B cell (primary cell): ENCODE measurements at regions not wholly inside any gene's neighbourhood (a gene's known extent, or its start where the extent isn't known, plus 50 kb on each side); places are given as distances from the start of the nearest gene placed in this dataset.

ENCODE experiments used
- ATAC-seq: fragments of 200-7000 bp; cut with Tn5 transposase; one replicate; pipeline ENCODE4 v1.10.0; 2021; ENCODE audit warnings: low read depth, mild to moderate bottlenecking, moderate number of reproducible peaks, moderate library complexity
- CTCF ChIA-PET: fragments of 350-600 bp; sonication (Branson Sonifier 250); formaldehyde crosslinking; loops from one replicate; lab custom pipeline; 2021; ENCODE audit warnings: antibody characterized with exemption, inconsistent platforms; lab: Charles Lee
- POLR2A ChIA-PET: fragments of 350-600 bp; sonication (Branson Sonifier 250); formaldehyde crosslinking; loops from one replicate; lab custom pipeline; 2021; ENCODE audit warnings: antibody characterized with exemption; lab: Charles Lee
- DNase-seq: peaks from one replicate; pipeline ENCODE4 v3.0.0; 2013
- H2AFZ ChIP-seq: 2 replicates; pipeline ENCODE4 v1.6.1; 2012; ENCODE audit warnings: mild to moderate bottlenecking, low read depth, low read length; ENCODE audit not compliant: insufficient read depth, poor library complexity, severe bottlenecking
- H3K27ac ChIP-seq, 2 donors: 1 replicate in 1 of 2; 2 replicates in 1 of 2; pipeline ENCODE4 v1.5.1; 2012 to 2013; ENCODE audit warnings: low read length in 2 of 2, mild to moderate bottlenecking in 2 of 2, moderate library complexity in 1 of 2
- H3K27me3 ChIP-seq, 4 experiments: fragments of 200-600 bp in 1 of 4; sonication (generic) in 1 of 4; replicated peaks in 1 of 4; 1 replicate in 2 of 4; 2 replicates in 2 of 4; pipeline versions ENCODE4 v1.6.1 to v1.7.0; 2013 to 2016; ENCODE audit warnings: low read length in 3 of 4, mild to moderate bottlenecking in 2 of 4, mixed read lengths in 1 of 4, moderate library complexity in 1 of 4; ENCODE audit not compliant: insufficient read depth in 4 of 4, control insufficient read depth in 3 of 4; ENCODE audit errors: control extremely low read depth in 1 of 4
- H3K36me3 ChIP-seq, 2 experiments: replicated peaks in 1 of 2; 1 replicate in 1 of 2; 2 replicates in 1 of 2; pipeline versions ENCODE4 v1.6.1 to v1.7.1; 2013; ENCODE audit warnings: low read length in 1 of 2; ENCODE audit not compliant: insufficient read depth in 2 of 2, control insufficient read depth in 1 of 2; ENCODE audit errors: control extremely low read depth in 1 of 2, extremely low read depth in 1 of 2
- H3K4me1 ChIP-seq, 2 donors: fragments of 200-600 bp in 1 of 2; sonication (generic) in 1 of 2; 1 replicate in 1 of 2; 2 replicates in 1 of 2; pipeline versions ENCODE4 v1.5.1 to v1.6.1; 2013 to 2017; ENCODE audit warnings: low read length in 2 of 2; ENCODE audit not compliant: control insufficient read depth in 2 of 2, insufficient read depth in 2 of 2
- H3K4me2 ChIP-seq: replicated peaks from 2 replicates; pipeline ENCODE3; 2012; ENCODE audit warnings: mild to moderate bottlenecking, low read depth, low read length; ENCODE audit not compliant: poor library complexity, severe bottlenecking
- H3K4me3 ChIP-seq, 5 experiments: fragments of 200-600 bp in 1 of 5; sonication (generic) in 1 of 5; 1 replicate in 3 of 5; 2 replicates in 2 of 5; pipeline versions ENCODE4 v1.5.1 to v1.7.0; 2011 to 2016; ENCODE audit warnings: low read length in 4 of 5, mild to moderate bottlenecking in 4 of 5, low read depth in 2 of 5, control low read depth in 1 of 5, moderate library complexity in 1 of 5; ENCODE audit not compliant: insufficient read depth in 1 of 5; ENCODE audit errors: control extremely low read depth in 1 of 5, extremely low read depth in 1 of 5
- H3K79me2 ChIP-seq: fragments of 200-600 bp; sonication (generic); one replicate; pipeline ENCODE4 v1.6.0; 2016; ENCODE audit warnings: low read length; ENCODE audit not compliant: control insufficient read depth, insufficient read depth
- H3K9ac ChIP-seq: fragments of 200-600 bp; sonication (generic); 2 replicates; pipeline ENCODE4 v1.6.1; 2017; ENCODE audit warnings: mild to moderate bottlenecking, low read length, moderate library complexity
- H3K9me3 ChIP-seq, 3 donors: one replicate each; pipeline versions ENCODE4 v1.6.1 to v1.7.1; 2013; ENCODE audit warnings: low read length in 2 of 3; ENCODE audit not compliant: control insufficient read depth in 2 of 3, insufficient read depth in 1 of 3; ENCODE audit errors: control extremely low read depth in 1 of 3
- H4K20me1 ChIP-seq: 2 replicates; pipeline ENCODE4 v1.6.0; 2012; ENCODE audit warnings: mild to moderate bottlenecking, low read length; ENCODE audit not compliant: insufficient read depth, control insufficient read depth, poor library complexity, severe bottlenecking
- H3K27ac Mint-ChIP-seq: one replicate; pipeline ENCODE4 v1.8.0; 2021; ENCODE audit warnings: mixed read lengths
- H3K27me3 Mint-ChIP-seq: one replicate; pipeline ENCODE4 v1.8.0; 2021; ENCODE audit warnings: mixed read lengths
- H3K4me1 Mint-ChIP-seq: one replicate; pipeline ENCODE4 v1.8.0; 2021; ENCODE audit warnings: mixed read lengths
- H3K4me3 Mint-ChIP-seq: one replicate; pipeline ENCODE4 v1.8.0; 2021; ENCODE audit warnings: mixed read lengths
- H3K9me3 Mint-ChIP-seq: one replicate; pipeline ENCODE4 v1.8.0; 2022; ENCODE audit warnings: mixed read lengths; ENCODE audit not compliant: insufficient read depth
- CTCF ChIP-seq: fragments of 200-600 bp; IDR thresholded peaks from one replicate; pipeline ENCODE4 v1.8.0; 2022; ENCODE audit warnings: antibody characterized with exemption, mild to moderate bottlenecking
- EZH2 ChIP-seq: IDR thresholded peaks from 2 replicates; pipeline ENCODE4 v1.6.1; 2012; ENCODE audit warnings: borderline replicate concordance, low read depth, mild to moderate bottlenecking, moderate library complexity, low read length; ENCODE audit not compliant: insufficient read depth, poor library complexity, severe bottlenecking
- WGBS: methylation state at CpG from one replicate; pipeline ENCODE4 v1.1.5; 2013; ENCODE audit warnings: missing lambda C conversion rate; ENCODE audit not compliant: insufficient coverage; 5-methylcytosine and 5-hydroxymethylcytosine counted together
- intact Hi-C: fragments of 100-400 bp; cut with micrococcal nuclease; formaldehyde crosslinking; loops from one replicate; pipeline ENCODE4 v1.10.0; 2022

- H3K79me2 ChIP-seq = no peaks in the 10 kb centered on the region
- H3K27ac ChIP-seq = no peak overlapping the region
- Mint-ChIP-seq H3K27me3 (peaks cover 9% of the 10 kb centered on the region), H3K9me3 (no peaks in the 10 kb centered on the region), H3K4me3 (no peak overlapping the region), H3K4me1 (no peaks in the 10 kb centered on the region), H3K27ac (no peak overlapping the region)
- no peaks in the 10 kb centered on the region for H3K27me3 ChIP-seq
- 89% methylated on average over 2 of the region's 2 CpGs for WGBS
- CTCF ChIA-PET = no interaction called here
- TF ChIP-seq EZH2 (no peak), CTCF (no peak)
- no peaks in the 10 kb centered on the region for H4K20me1 ChIP-seq
- intact Hi-C loops = no loop called here
- no peak overlapping the region for H3K9ac ChIP-seq
- no peak overlapping the region for H3K4me3 ChIP-seq
- no peaks in the 10 kb centered on the region for H3K36me3 ChIP-seq
- peaks cover 0 to 3% (median 0%) of the 10 kb centered on the region in 3 donors for H3K9me3 ChIP-seq
- H3K4me1 ChIP-seq = no peaks in the 10 kb centered on the region
- no peak overlapping the region for H3K4me2 ChIP-seq
- H2AFZ ChIP-seq = no peak overlapping the region
- DNase-seq (no peak), ATAC-seq (no peak)
- POLR2A ChIA-PET = no interaction called here
Measured at GRCh38 chr12:102643879-102644575, 163.7 kb upstream of the IGF1 start.

GRCh38 chr12:102642199-102642598 lies 161.8 kb upstream of the IGF1 start:
- H3K79me2 ChIP-seq = no peaks in the 10 kb centered on the region

More at GRCh38 chr12:102642199-102642598, 161.8 kb upstream of the IGF1 start:
- no peak overlapping the region for H3K4me2 ChIP-seq
- H3K4me3 Mint-ChIP-seq = no peak overlapping the region
- no peaks in the 10 kb centered on the region for H3K36me3 ChIP-seq
- whole genome bisulfite sequencing = 79% methylated on average over 2 of the region's 2 CpGs
- peaks cover 9% of the 10 kb centered on the region for H3K27me3 Mint-ChIP-seq
- H3K9ac ChIP-seq = no peak overlapping the region
- no peaks in the 10 kb centered on the region for H3K9me3 Mint-ChIP-seq
- no peaks in the 10 kb centered on the region for H3K4me1 ChIP-seq
- peaks cover 0 to 3% (median 0%) of the 10 kb centered on the region in 3 donors for H3K9me3 ChIP-seq
- ATAC-seq = no peak
- ChIA-PET CTCF (no interaction called here), POLR2A (no interaction called here)
- H3K27ac Mint-ChIP-seq = no peak overlapping the region
- no peak overlapping the region for H3K27ac ChIP-seq
- H2AFZ ChIP-seq = no peak overlapping the region
- no peak for DNase-seq
- H4K20me1 ChIP-seq = no peaks in the 10 kb centered on the region
- H3K4me1 Mint-ChIP-seq = no peaks in the 10 kb centered on the region
- H3K4me3 ChIP-seq = no peak overlapping the region
- TF ChIP-seq EZH2 (no peak), CTCF (no peak)
- intact Hi-C loops = no loop called here
- H3K27me3 ChIP-seq = no peaks in the 10 kb centered on the region
